ENCODE measurements at regions not wholly inside any gene's neighbourhood (a gene's known extent, or its start where the extent isn't known, plus 50 kb on each side); places are given as distances from the start of the nearest gene placed in this dataset.

- Histone ChIP-seq H3K4me1 (no peaks in the 10 kb centered on the region), H3K27me3 (no peaks in the 10 kb centered on the region), H3K27ac (no peak overlapping the region), H3K9me3 (no peaks in the 10 kb centered on the region), H3K36me3 (no peaks in the 10 kb centered on the region), H3K4me3 (no peak overlapping the region)
- TF ChIP-seq POLR2A (IDR thresholded peaks at IDR 0.05) (no peak), CTCF (IDR thresholded peaks at IDR 0.05) (no peak)
- 76 to 81% methylated on average over 7 of the region's 7 CpGs for WGBS, 2 donors
- DNase-seq: no peak
- intact Hi-C loops (cut with DNase I): no loop called here
Observed at GRCh38 chr10:121121462-121121861, 270.3 kb downstream of the WDR11 start.

GRCh38 chr10:121127151-121127906, 276.2 kb downstream of the WDR11 start:
- WGBS, 2 donors: 78 to 84% methylated on average over 14 to 15 of the region's 15 CpGs
- intact Hi-C loops (cut with DNase I): no loop called here
- no peak for DNase-seq

GRCh38 chr10:121128164-121128563, 277.0 kb downstream of the WDR11 start:
- WGBS, 2 donors: 45 to 53% methylated on average over 10 of the region's 10 CpGs
- intact Hi-C loops (cut with DNase I): no loop called here
- no peak for DNase-seq
- no peak overlapping the region for H3K27ac ChIP-seq
- peaks cover 0 to 10% (median 0%) of the 10 kb centered on the region in 3 donors for H3K4me1 ChIP-seq
- no peak overlapping the region for H3K4me3 ChIP-seq
- H3K9me3 ChIP-seq: no peaks in the 10 kb centered on the region
- peaks cover 0 to 13% (median 0%) of the 10 kb centered on the region in 4 donors for H3K27me3 ChIP-seq
- TF ChIP-seq CTCF (IDR thresholded peaks at IDR 0.05): no peak
- H3K36me3 ChIP-seq: no peaks in the 10 kb centered on the region

More at GRCh38 chr10:121127151-121127906, 276.2 kb downstream of the WDR11 start:
- Histone ChIP-seq H3K4me3 (no peak overlapping the region), H3K27ac (no peak overlapping the region), H3K4me1 (peaks cover 0 to 10% (median 0%) of the 10 kb centered on the region in 3 donors), H3K27me3 (peaks cover 0 to 13% (median 0%) of the 10 kb centered on the region in 4 donors), H3K9me3 (no peaks in the 10 kb centered on the region), H3K36me3 (no peaks in the 10 kb centered on the region)
- TF ChIP-seq CTCF (IDR thresholded peaks at IDR 0.05) (no peak), POLR2A (IDR thresholded peaks at IDR 0.05) (no peak)

GRCh38 chr10:121129266-121129665, 278.1 kb downstream of the WDR11 start:
- WGBS, 2 donors: 73 to 86% methylated on average over 5 of the region's 5 CpGs
- no peak for DNase-seq
- Histone ChIP-seq H3K27me3 (peaks cover 0 to 21% (median 0%) of the 10 kb centered on the region in 4 donors), H3K36me3 (no peaks in the 10 kb centered on the region), H3K4me1 (peaks cover 0 to 10% (median 0%) of the 10 kb centered on the region in 3 donors), H3K27ac (no peak overlapping the region), H3K4me3 (no peak overlapping the region), H3K9me3 (no peaks in the 10 kb centered on the region)
- TF ChIP-seq POLR2A (IDR thresholded peaks at IDR 0.05) (no peak), CTCF (IDR thresholded peaks at IDR 0.05) (no peak)
- intact Hi-C loops (cut with DNase I): no loop called here

- WGBS, 2 donors: 60 to 100% methylated on average over 1 to 2 of the region's 5 CpGs
- intact Hi-C loops (cut with DNase I): no loop called here
- Histone ChIP-seq H3K27me3 (peaks cover 0 to 21% (median 0%) of the 10 kb centered on the region in 4 donors), H3K4me3 (no peak overlapping the region), H3K9me3 (no peaks in the 10 kb centered on the region), H3K36me3 (no peaks in the 10 kb centered on the region), H3K4me1 (peaks cover 0 to 10% (median 0%) of the 10 kb centered on the region in 3 donors), H3K27ac (no peak overlapping the region)
- no peak for TF ChIP-seq POLR2A (IDR thresholded peaks at IDR 0.05)
- no peak for TF ChIP-seq CTCF (IDR thresholded peaks at IDR 0.05)
- no peak for DNase-seq
Observed at GRCh38 chr10:121130382-121130781, 279.2 kb downstream of the WDR11 start.
